ENCODE measurements at regions not wholly inside any gene's neighbourhood (a gene's known extent, or its start where the extent isn't known, plus 50 kb on each side); places are given as distances from the start of the nearest gene placed in this dataset.

DNA sequence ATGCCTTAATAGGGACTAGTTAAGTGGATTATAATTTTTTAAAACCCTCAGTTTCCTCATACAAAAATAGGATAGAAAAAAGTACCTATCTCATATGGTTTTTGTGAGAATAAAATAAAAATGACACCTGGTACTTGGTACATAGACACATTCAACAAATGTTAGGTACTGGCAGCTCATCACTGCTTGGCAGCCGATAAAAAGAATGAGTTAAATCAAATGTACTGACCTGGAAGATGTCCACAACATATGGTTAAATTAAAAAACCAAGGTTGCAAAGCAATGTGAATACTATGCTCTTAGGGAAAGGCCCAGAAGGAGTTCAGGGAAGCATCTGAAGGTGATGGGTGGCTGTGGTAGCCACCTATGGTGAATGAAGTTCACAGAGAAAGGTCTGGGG, 64.9 kb upstream of the SMYD2 start:
- H3K27ac Mint-ChIP-seq: no peak overlapping the region

DNA sequence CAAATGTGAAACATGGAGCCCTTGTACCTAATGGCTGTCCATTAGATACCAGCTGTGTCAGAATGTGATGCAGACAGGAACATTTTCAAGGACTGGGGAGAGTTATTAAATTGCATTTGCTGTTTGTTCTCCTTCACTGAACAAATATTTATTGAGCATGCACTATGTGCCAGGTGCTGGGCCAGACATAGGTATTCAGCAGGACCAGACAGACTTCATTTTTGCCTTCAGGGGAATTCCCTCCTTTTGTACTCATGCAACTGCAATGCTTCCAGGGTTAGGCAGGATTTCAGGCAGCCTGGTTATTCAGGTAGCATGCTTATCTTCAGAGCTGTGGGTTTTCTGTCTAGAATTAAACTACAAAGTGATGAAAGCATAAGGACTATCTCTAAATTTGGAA, 64.2 kb upstream of the SMYD2 start:
- ATAC-seq (no peak), DNase-seq (no peak)
- Mint-ChIP-seq H3K4me1 (ENCODE audit: low read depth) (no peaks in the 10 kb centered on the region), H3K36me3 (ENCODE audit: low read depth) (no peaks in the 10 kb centered on the region), H3K27ac (no peak overlapping the region), H3K27me3 (ENCODE audit: low read depth) (peaks cover 34% of the 10 kb centered on the region), H3K4me3 (no peak overlapping the region), H3K9me3 (ENCODE audit: insufficient read depth) (no peaks in the 10 kb centered on the region)
- ChIA-PET POLR2A (no interaction called here), CTCF (interaction anchor here (9.9 kb wide), 1 partner anchor 112 kb away, joined by 194 read pairs; no protein-coding TSS in a partner anchor)

More for the DNA sequence above, 64.9 kb upstream of the SMYD2 start:
- Mint-ChIP-seq H3K9me3 (ENCODE audit: insufficient read depth) (no peaks in the 10 kb centered on the region), H3K4me3 (no peak overlapping the region), H3K27me3 (ENCODE audit: low read depth) (peaks cover 34% of the 10 kb centered on the region), H3K36me3 (ENCODE audit: low read depth) (no peaks in the 10 kb centered on the region), H3K4me1 (ENCODE audit: low read depth) (no peaks in the 10 kb centered on the region)
- DNase-seq (no peak), ATAC-seq (no peak)
- ChIA-PET CTCF (interaction anchor here (2.6 to 9.9 kb wide), 2 partner anchors 45 to 113 kb away, joined by 22 to 194 read pairs; no protein-coding TSS in a partner anchor), POLR2A (no interaction called here)

DNA sequence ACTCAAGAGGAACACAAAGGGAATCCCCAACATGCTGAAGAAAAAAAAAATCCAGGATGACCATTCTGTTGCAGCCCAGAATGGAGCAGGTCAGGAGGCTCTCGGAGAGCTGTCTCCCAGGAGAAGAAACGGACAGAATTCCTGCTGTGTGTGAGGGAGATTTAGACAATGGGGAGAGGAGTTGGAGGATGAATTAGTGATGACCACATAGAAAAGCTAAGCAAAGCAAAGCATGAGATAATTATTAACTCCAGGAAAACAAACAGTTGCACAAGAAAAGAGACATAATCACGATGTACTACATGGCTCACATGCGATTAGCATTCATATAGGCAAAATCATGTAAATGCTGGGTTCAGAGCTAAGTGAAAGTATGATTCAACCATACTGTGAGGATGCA, 61.1 kb upstream of the SMYD2 start:
- H3K36me3 Mint-ChIP-seq (ENCODE audit: low read depth): no peaks in the 10 kb centered on the region
- POLR2A ChIA-PET: no interaction called here
- DNase-seq (no peak), ATAC-seq (no peak)
- H3K27ac Mint-ChIP-seq: no peak overlapping the region
- CTCF ChIA-PET: interaction anchor here (9.9 kb wide), 1 partner anchor 109 kb away, joined by 194 read pairs; no protein-coding TSS in a partner anchor
- no peak overlapping the region for H3K4me3 Mint-ChIP-seq
- peaks cover 39% of the 10 kb centered on the region for H3K27me3 Mint-ChIP-seq (ENCODE audit: low read depth)
- no peaks in the 10 kb centered on the region for H3K9me3 Mint-ChIP-seq (ENCODE audit: insufficient read depth)
- H3K4me1 Mint-ChIP-seq (ENCODE audit: low read depth): no peaks in the 10 kb centered on the region

DNA sequence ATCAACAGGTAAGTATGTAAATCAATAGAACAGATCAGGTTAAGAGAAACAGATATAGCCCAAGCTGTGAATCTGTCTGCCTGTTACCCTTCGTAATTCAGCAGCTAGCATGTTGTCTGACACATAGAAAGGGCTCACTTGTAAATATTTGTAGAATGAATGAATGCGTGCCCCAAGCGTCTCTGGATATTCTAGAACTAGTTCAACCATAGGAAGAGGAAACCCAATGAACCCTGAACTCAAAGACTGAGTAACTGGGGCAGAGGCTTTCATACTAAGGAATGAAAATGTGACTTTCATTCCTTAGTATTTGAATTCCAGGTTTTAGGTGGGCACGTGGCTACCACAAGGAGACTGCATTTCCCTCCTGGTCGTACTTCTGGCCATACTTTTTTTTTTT, 60.1 kb upstream of the SMYD2 start:
- Mint-ChIP-seq H3K4me3 (no peak overlapping the region), H3K27ac (no peak overlapping the region), H3K4me1 (ENCODE audit: low read depth) (no peaks in the 10 kb centered on the region), H3K36me3 (ENCODE audit: low read depth) (no peaks in the 10 kb centered on the region), H3K27me3 (ENCODE audit: low read depth) (peaks cover 39% of the 10 kb centered on the region), H3K9me3 (ENCODE audit: insufficient read depth) (no peaks in the 10 kb centered on the region)
- ChIA-PET CTCF (interaction anchor here (0.8 kb wide), 1 partner anchor 112 kb away, joined by 3 read pairs; no protein-coding TSS in a partner anchor), POLR2A (no interaction called here)
- ATAC-seq (no peak), DNase-seq (no peak)

DNA sequence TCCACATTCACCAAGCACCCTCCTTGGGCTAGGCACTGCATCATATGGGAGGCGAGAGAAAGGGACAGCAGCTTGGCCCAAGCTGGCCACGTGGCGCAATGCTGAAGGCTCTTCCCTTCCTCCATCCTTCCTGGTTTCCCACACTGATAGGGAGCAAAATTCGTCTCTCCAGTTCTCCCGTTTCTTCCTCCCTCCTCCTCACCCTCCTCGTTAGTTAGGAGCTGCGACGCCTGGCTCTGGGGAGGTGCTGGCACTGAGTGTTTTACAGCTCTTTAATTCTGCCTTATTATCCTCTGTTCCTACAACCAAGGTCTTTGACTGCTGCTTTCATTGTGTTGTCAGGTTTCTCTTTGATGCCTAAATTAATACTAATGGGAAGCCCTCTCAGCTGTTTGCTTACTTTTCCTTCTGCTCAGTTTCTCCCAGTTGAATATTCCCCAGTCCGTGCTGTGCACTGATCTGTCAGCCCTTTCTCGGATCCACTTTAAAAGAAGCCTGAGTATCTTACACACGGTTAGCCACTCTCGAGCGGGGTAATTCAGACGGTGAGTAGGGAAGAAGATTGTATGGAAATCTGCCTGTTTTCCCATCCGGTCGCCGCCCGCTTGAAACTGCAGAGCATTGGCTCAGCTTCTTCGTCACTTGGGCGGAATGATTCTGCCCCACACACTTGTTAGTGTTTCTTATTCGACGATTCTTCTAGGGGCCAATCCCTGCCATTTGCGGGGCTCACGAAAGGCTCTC, 56.2 kb upstream of the SMYD2 start:
- no peaks in the 10 kb centered on the region for H3K9me3 Mint-ChIP-seq (ENCODE audit: insufficient read depth)
- no peak overlapping the region for H3K4me3 Mint-ChIP-seq
- peaks cover 29% of the 10 kb centered on the region for H3K27me3 Mint-ChIP-seq (ENCODE audit: low read depth)
- H3K4me1 Mint-ChIP-seq (ENCODE audit: low read depth): no peaks in the 10 kb centered on the region
- ChIA-PET POLR2A (no interaction called here), CTCF (interaction anchor here (0.9 to 1.6 kb wide), 4 partner anchors 10 to 107 kb away, joined by 3 to 5 read pairs (median 4); no protein-coding TSS in a partner anchor)
- H3K27ac Mint-ChIP-seq: no peak overlapping the region
- no peak for ATAC-seq
- H3K36me3 Mint-ChIP-seq (ENCODE audit: low read depth): no peaks in the 10 kb centered on the region
- no peak for DNase-seq

DNA sequence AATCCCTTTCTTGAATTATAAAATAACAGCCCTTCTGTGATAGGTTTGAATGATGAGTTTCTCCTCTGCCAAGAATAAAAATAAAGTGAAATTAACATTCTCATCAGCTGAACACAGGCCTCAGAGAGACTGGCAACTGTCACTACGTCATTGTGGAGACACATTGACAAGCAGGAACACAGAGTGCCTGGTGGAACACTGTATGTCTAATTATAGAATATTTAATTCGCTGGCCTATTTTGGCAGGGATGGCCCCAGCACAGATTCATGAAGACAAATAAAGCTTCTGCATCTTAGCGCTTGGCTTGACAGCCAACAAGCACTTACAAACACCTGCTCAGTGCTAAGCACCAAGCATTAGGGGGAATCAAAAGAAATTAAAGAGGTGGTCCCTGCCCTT, 52.0 kb upstream of the SMYD2 start:
- Mint-ChIP-seq H3K36me3 (ENCODE audit: low read depth) (no peaks in the 10 kb centered on the region), H3K27ac (no peak overlapping the region), H3K9me3 (ENCODE audit: insufficient read depth) (no peaks in the 10 kb centered on the region), H3K4me1 (ENCODE audit: low read depth) (no peaks in the 10 kb centered on the region), H3K27me3 (ENCODE audit: low read depth) (peaks cover 19% of the 10 kb centered on the region), H3K4me3 (no peak overlapping the region)
- ATAC-seq (no peak), DNase-seq (no peak)
- ChIA-PET CTCF (no interaction called here), POLR2A (no interaction called here)

DNA sequence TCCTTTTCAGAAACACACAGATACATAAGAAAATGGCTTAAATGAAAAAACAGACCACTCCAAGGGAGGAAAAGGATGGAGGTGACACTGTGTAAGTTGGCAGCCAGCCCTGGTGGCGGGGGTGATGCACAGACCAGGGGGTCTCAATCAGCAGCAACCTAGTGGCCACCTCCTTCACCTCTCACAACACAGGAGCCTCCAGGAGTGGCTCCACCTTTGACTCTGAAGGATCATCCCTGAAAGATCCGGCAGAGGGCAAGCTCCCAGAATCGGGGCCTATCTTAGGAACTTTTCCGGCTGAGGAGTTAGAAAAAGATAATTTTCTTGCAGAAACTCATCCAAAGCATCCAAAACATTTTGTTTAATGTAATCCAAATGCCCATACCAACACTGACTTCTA, 51.2 kb upstream of the SMYD2 start:
- Mint-ChIP-seq H3K4me3 (no peak overlapping the region), H3K9me3 (ENCODE audit: insufficient read depth) (no peaks in the 10 kb centered on the region), H3K4me1 (ENCODE audit: low read depth) (no peaks in the 10 kb centered on the region), H3K36me3 (ENCODE audit: low read depth) (no peaks in the 10 kb centered on the region), H3K27ac (no peak overlapping the region), H3K27me3 (ENCODE audit: low read depth) (peaks cover 20% of the 10 kb centered on the region)
- ChIA-PET POLR2A (no interaction called here), CTCF (no interaction called here)
- ATAC-seq (no peak), DNase-seq (no peak)

Data from activated CD8-positive, alpha-beta T cell treated with anti-CD3 and anti-CD28 coated beads, Interleukin-2, amount 10 ng/mL, durations not matched to agents 7 days and 5 days (primary cell).